Umbilical cord (tissue), 1 donor: ENCODE measurements at regions not wholly inside any gene's neighbourhood (a gene's known extent, or its start where the extent isn't known, plus 50 kb on each side); places are given as distances from the start of the nearest gene placed in this dataset.
"Not testable (repeated sequence)": the region's sequence is repeated elsewhere in the genome, so short reads cannot be mapped to it uniquely, and the experiment has no call there.

Experiments
- DNase-seq: peaks from one replicate; pipeline ENCODE4 v3.0.0-alpha.2; 2015; ENCODE audit warnings: low spot score

DNA sequence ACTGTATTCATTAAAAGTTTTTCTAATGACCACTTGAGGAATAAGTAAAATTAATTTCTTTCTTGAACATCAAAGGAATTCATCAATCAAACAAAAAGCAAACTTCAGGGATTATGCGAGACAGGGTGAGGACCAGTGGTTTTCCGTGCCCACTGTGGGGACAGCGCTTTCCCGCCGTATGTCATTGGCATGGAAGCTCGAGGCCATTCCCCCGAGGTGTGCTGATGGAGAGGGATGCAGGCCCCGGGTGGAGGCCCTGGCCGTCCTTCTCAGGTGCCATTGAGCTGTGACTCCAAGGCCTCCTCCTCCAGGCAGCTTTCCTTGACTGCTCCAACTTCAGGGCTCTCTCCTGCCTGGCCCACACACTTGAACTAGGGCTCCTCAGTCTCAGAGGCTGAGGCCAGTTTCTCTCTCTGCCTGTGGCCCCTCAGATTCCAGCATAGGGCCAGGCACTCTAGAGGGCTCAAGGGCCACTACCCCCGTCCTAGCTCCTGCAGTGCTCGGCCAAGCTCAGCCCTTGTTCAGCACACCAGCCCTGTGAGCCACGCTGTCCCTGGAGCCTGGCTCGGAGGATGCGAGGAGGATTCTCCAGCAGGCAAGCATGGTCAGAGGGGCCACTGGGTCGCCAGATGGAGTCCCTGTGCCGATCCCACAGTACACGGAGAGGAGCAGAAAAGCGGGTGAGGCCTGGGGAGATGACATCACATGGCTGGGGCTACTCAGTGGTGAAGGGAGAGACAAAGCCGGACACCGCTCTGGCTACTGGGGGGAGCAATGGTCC lies 248.0 kb upstream of the SGCG start:
- DNase-seq: not testable (repeated sequence)

GRCh38 chr13:22933571-22934181 lies 247.1 kb upstream of the SGCG start:
- no peak for DNase-seq

DNA sequence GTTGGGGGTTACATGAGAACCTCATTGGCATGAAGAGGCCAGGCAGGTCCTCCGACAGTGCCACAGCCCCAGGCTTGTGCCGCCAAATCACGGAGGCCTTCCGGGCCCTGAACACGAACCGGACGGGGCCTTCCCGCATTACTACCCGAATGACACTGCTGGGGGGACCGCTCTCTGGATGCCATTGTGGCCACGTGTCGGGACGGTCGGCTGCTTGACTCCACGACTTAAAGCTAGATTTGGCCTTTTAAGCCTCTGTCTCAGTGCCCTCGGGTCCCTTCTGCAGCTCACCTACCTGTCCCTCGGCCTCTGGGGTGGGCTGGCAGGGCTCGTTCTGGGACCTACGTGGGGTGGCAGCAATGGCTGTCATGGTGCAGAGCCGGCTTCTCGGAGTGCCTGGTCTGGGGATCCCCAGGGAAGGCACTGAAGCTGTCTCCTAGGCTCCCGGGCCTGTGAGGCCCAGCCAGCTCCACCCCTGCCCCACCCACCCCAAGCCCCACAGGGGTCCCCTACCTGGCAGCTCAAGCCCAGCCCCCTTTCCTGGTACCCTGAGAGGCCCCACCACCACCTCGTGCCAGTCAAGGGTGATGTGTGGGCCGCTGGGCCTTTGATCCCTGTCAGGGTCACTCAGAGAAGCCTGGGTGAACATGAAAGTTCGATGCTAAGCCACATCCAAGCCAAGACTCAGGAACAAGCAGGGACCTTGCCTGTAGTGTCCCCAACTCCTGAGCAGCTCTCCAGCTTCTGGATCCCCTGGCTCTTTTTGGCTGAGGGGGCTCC lies 245.8 kb upstream of the SGCG start:
- DNase-seq: no peak

DNA sequence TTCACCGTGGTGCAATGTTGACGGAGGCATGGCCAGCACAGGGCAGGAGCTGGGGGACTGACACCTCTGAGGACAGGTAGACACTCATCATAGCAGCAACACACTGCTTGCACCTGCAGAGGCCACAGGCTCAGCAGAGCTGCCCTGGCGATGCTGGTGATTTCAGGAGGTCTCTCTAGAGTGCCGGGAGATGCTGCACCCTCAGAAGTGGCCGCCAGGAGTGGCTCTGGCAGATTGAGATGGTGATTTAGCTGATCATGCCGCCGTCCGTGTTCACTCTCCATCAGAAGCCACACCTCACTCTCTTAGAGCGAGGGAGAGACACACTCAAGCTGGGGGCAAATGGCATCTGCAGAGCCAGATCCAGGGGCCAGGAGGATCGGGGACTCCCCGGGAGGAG lies 244.6 kb upstream of the SGCG start:
- DNase-seq: no peak

DNA sequence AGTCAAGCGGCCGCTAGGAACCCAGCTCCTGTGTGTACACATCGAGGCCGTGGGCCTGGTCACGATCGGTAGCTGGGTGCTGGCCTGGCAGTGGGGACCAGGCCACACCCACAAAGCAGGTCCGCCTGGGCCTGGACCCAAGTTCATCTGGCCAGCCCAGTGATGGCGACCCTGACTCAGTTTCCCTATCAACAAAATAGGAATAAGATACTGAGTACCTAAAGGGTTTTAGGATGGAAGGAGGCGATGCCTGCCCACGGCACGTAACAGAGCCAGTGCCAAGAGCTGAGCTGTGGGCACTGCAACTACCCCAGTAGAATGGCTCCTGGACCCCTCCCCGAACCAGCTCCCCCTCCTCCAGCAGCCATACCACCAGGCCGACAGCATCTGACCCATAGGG lies 243.5 kb upstream of the SGCG start:
- DNase-seq: no peak

- DNase-seq: no peak
These were observed 242.8 kb upstream of the SGCG start for GRCh38 chr13:22937953-22938352.

GRCh38 chr13:22938576-22938975 lies 242.2 kb upstream of the SGCG start:
- DNase-seq: no peak

GRCh38 chr13:22939157-22939556 lies 241.6 kb upstream of the SGCG start:
- DNase-seq: no peak

- DNase-seq: no peak
These were observed 240.6 kb upstream of the SGCG start for GRCh38 chr13:22940090-22940710.

GRCh38 chr13:22940736-22941135 lies 240.0 kb upstream of the SGCG start:
- no peak for DNase-seq

DNA sequence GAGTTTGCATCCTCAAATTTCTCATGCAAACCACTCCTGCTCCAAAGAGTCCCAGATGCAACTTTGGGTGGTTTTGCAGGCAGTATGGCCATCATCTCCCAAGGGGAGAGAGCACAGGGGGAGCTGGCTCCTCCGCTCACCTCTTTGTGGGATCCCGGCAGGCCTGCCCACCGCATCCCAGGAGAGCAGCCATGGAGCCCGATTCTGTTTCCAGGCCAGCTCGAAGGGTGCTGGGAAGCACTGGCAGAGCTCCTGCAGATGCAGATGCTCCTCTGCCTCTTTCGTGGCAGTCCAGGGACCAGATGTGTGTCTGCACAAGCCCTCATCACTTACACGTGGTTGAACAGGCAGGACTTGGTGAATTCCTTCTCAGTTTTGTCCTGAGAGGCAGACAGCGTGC lies 239.3 kb upstream of the SGCG start:
- DNase-seq: not testable (repeated sequence)

GRCh38 chr13:22942831-22943230 lies 237.9 kb upstream of the SGCG start:
- DNase-seq: not testable (repeated sequence)

GRCh38 chr13:22944378-22944777 lies 236.4 kb upstream of the SGCG start:
- DNase-seq: no peak

DNA sequence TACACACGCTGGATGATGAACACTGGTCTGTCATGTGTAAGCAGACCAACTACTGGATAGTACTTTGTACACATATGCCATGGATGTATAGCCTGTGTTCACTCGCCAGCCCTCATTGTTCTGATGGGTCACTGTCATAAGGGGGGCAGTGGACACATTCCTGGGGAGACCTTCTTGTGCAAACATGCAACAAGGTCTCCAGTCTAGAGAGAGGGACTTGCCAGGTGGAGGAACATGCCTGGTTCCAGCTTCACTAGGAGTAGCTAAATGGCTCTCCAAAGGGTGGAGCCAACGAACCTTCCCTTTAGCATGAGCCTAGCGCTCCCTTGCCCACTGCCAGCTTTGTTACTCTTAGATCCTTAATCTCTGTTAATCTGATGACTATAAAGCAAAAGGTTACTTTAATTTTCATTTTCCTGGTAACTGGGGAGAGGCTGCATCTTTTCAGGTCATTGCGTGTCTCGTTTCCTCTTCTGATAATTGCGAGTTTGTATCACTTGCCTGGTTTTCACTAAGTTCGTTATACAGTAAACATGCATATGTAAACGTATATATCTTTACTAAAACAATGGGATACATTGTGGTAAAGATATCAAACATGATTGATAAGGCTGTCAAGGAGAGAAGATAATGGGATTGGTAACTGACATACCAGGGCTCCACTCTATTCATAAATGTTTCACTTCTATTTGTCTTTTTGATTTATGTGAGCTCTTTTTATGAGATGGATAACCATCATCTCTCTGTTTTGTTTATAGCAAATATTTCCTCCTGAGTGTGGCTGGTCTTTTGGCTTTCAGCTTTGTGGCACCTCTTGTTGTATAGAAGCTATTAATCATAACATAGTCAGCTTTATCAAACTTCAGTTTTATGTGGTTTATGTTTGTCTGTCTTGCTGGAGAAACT lies 235.2 kb upstream of the SGCG start:
- DNase-seq: no peak

- DNase-seq: no peak
These were observed 232.4 kb upstream of the SGCG start for GRCh38 chr13:22948421-22948820.

DNA sequence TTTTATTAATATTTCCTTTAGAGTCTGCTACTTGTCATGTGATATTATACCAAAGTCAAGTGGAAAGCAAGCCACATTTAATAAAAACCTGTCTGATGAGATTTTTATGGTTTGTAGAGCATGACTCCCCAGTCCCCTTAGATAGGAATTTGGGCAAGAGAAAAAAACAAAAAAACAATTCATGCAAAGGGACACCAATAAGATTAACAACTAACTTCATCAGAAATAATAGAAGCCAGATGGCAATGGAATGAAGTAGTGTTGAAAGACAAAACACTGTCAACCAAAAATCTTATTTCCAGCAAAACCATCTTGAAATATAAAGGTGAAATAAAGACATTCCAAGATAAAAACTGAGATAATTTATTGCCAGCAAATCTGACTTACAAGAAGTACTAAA lies 228.8 kb upstream of the SGCG start:
- not testable (repeated sequence) for DNase-seq

DNA sequence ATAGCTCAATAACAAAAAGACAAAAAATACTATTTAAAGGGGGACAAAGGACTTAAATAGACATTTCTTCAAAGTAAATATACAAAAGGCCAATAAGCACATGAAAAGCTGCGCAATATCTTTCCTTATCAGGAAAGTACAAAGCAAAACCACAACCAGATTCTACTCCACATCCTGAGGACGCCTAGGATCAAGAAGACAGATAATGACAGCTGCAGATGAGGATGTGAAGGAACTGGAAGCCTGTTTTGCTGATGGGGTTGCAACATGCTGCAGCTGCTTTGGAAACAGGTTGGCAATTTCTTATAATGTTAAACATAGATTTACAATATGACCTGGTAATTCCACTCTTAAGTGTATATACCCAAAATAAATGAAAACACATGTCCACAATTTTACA lies 225.6 kb upstream of the SGCG start:
- not testable (repeated sequence) for DNase-seq

GRCh38 chr13:22956456-22957115 lies 224.2 kb upstream of the SGCG start:
- not testable (repeated sequence) for DNase-seq

- DNase-seq: not testable (repeated sequence)
These were observed 220.9 kb upstream of the SGCG start for GRCh38 chr13:22959859-22960258.

GRCh38 chr13:22960827-22961226 lies 220.0 kb upstream of the SGCG start:
- no peak for DNase-seq

GRCh38 chr13:22961342-22961741 lies 219.4 kb upstream of the SGCG start:
- DNase-seq: not testable (repeated sequence)
